HG02884 (cell line): ENCODE measurements at regions not wholly inside any gene's neighbourhood (a gene's known extent, or its start where the extent isn't known, plus 50 kb on each side); places are given as distances from the start of the nearest gene placed in this dataset.

ENCODE experiments used
- ATAC-seq: cut with Tn5 transposase; IDR thresholded peaks from one replicate; pipeline ENCODE4 v1.9.1; 2021; ENCODE audit warnings: mild to moderate bottlenecking, moderate library complexity; ENCODE audit not compliant: unreplicated experiment

DNA sequence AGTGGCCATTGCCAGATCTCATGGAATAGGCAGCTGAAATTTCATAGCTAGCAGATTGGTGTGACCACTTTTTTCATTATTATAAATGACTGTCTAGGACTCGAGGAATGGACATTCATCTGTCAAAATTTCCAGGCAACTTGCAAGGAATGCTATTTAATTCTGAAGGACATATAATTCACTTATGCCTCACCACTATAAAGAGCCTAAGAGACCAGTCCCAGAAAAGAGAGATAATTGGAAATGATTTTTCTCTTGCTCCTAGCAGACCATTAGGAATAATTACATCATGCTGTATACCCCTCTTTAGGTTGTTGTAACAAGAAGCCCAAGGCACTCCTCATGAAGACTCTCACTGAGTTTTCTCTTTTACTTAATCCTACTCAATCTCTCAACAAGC, 557.4 kb upstream of the RAB6C start:
- ATAC-seq = no peak

DNA sequence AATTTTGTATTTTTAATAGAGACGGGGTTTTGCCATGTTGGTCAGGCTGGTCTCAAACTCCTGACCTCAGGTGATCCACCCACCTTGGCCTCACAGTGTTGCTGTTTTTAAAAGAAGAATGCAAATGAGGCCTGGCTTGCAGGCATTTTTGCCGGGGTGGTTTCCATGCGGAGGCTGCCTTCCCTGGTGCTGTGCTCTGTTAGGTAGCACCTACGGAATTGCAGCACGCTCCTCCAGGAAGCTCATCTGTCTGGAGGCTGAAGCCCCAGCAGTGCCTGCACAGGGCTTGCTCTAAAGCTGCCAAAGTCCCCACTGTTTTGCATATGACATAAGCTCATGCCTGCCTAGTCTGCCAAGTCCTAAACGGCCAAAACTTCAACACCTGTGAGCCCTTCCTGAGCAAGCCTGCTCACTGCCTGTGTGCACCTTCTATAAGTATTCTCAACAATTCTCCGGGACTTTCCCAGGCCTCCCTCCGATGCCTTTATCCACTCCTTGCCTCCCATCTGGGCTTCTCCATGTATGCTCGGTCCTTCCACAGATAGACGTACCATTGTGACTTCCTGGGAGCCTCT, 551.3 kb upstream of the RAB6C start:
- ATAC-seq = no peak

DNA sequence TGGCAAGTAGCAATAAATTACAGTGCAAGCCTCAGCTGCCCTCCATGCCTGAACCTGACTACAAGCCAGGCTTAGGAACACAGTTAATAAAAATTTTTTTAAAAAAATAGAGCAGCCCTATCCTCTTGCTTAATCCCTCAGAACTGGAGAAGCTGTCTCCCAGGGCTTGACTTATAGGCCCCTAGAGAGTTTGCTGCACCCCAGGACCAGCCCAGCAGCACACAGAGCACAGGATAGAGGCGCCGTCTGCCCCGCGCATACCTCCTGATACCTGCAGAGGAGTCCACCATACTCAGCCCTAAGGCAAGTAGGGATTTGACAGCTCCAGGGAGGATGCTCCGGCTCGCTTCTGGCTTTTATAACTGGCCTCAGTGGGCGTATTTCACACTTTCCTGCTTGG, 548.6 kb upstream of the RAB6C start:
- ATAC-seq = no peak

DNA sequence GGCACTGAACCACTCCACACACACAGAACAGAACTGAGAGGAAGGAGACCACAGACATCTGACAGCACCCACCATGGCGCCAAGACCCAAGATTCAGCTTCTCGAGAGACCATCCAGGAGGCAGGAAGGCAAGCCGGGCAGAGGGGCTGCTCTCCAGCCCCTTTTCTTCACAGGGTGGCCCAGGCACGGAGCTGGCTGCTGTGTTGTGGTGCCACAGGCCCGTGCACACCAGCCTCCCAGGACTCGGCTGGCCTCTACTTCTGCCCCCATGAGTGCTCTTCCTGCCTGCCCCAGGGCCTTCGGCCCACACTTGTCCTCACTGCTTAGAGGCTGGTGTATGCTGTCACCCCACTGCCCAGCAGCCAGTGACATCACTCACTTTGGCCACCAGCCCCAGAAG, 547.6 kb upstream of the RAB6C start:
- ATAC-seq = no peak

DNA sequence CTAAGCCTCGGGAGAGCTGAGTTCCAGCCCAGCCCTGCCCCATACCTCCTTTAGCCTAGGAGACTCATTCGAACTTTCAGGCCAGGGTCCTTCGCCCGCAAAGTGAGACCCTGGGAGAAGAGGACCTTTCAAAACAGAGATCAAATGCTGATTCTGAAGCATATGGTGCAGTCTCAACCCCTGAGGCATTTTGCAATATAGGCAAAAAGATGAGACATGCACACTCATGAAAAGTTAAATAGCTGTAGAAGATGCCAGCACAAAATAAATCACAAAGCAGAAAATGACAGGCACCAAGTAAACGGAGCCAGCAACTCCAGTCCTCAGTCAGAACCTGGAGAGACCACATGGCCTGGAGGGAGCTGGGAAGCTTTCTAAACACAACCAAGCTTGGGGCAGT, 542.7 kb upstream of the RAB6C start:
- ATAC-seq = no peak

DNA sequence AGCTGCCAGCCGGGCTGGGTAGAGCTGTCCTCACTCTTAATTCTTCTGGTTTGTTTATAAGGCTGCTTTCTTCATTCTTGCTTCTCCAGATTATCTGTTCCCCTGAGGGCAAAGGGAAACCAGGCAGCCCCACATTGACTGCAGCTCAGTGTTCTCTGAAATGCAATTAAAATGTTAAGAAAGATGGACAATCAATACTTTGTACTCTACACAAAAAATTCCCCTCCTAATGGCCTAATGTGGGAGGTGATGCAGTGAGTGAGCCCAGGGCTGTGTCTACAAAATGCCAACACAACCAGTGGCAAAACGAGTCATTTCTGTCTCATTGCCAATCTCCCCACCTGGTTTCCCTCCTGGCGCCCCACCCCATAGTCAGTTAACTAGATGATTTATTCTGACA, 541.7 kb upstream of the RAB6C start:
- ATAC-seq = no peak

DNA sequence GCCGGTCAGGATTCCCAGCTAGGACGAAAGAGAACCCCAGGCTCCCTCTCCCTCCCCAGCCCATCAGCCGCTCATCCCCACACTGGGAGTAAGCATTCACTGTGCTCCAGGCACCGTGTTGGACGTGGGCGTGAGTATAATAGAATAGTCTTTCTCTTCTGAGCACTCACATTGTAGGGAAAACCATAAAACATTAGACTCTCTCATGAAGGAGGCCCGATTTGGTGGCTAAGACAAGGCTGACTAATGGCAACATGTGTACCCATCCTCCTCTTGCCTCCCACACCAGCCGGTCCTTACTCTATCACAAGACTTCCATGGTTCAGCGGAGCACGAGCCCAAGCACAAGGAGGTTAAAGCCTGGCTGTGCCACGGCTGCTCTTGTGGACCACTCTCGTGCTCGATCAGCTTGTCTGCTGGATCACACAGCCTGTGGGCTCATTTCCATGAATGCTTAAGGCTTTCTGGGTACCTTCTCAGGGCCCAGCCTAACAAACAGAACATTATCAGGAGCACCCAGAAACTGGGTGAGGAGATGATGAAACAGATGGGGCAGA, 540.9 kb upstream of the RAB6C start:
- no peak for ATAC-seq

DNA sequence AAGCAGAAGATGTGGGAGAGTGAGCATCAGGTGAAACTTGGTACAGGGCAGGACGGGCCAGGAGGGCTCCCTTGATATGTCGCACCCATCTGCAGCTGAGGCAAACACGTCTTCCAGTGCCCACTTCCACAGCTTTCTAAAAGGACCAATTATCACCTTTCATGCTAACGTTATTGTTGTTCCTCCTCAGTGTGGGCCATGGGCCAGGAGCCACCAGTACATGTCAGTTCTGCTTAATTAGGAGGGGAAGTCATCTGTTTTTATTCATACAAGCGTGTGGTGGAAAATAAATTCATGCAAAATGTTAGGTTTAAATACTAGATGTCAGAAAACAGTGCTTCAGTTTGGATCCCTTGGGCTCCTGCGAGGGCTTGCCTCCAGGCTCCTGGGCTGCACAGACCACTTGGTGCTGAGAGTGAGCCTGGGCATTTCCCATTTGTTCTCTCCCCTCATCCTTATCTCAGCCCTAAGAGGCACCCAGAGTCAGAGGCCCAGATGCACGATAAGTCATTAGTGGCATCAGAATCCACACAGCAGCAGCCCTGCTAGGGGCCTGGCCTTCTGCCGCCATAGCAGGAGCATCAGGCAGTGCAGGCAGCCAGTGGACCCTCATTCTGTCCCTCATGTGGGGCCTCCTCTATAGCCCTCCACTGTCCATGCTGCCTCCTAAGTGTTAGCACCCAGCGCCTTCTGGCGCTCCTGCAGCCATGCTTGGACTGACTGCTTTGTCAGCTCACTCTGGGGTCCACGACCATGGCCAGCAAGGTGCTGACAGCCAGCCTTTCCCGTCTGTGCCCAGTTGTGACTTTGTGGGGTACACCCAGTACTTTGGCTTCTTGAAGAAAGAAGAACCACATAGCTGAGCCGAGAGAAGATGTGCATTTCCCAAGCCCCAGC, 539.8 kb upstream of the RAB6C start:
- no peak for ATAC-seq

DNA sequence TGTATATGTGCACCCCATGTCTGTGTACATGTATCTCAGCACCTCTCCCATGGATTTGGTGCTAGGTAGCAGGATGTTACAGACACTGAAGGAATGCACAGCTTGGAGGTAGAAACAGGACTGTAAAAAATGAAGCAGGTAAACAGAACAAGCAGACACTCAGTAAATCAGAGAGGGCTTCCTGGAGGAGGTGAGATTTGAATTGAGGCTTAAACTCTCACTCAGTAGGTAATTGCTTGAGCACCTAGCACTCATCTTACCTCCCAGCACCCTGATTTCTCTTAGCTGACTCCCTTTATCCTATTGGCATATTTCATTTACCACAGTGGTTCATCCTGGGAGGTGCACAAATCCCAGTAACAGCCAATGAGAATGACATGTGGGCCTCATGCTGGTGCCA, 537.9 kb upstream of the RAB6C start:
- ATAC-seq = no peak

DNA sequence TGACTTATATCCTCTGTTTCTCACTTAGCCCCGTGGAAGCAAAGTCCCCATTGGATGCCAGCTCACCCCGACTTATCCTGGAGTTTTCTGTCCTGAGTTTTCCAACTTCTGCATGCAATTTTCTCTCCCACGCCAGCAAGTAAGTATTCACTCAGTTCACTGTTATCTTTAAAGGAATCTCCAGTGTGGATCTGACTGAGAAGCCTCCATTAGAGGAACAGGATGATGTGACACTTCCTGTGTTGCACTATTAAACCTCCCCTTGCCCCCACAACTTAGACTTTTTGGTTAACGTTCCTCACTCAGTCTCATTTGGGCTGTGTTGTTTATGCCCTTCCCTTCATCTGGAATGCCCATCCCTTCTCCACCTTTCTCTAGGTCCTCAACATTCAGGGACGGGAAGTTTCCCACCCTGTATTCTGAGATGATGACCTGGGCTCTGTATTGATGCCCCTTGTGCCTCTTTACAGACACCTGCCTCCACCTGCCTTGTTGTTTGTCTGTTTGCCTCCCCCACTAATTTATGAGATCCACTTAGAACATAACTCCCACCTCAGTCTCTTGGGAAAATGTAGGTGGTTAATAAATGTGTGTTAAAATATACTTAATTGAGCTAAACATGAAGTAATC, 536.1 kb upstream of the RAB6C start:
- no peak for ATAC-seq

DNA sequence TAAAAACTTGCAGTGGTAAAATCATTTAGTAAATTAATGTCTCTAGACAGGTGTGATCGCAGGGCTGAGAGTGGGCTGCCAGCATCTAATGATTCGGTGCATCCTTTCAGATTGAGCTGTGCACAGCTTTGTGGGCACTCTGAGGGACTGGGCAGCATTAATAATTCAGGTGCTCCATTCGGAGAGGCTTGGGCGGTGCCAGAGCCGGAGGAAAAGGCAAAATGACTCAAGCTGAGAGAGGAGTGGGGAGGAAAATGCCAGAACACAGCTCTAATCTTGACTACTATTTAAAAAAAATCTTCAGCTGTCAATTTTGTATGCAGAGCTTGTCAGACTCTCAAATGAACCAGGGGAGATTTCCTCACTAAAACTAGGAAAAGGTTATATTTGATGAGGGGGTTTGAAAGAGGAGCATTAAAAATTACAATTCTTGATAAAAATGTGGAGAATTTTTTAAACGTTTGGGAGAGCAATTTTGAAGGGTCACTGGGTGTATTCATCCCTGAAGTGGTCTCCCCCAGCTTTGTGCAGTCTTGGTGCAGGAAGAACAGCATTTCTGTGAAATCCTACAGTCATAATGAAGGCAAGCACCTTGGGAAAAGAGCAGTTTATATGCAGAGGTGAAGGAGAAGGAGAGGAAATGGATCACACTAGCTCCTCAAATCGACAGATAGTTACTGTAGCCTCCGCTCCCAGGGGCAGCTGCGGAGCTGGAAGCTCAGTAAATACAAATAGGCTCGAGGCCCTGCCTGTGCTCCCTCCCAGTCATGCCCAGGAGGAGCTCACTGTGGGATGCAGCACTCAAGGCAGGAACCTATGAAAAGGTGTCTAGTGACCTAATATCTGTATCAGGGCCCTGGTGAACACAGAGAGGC, 535.4 kb upstream of the RAB6C start:
- no peak for ATAC-seq

DNA sequence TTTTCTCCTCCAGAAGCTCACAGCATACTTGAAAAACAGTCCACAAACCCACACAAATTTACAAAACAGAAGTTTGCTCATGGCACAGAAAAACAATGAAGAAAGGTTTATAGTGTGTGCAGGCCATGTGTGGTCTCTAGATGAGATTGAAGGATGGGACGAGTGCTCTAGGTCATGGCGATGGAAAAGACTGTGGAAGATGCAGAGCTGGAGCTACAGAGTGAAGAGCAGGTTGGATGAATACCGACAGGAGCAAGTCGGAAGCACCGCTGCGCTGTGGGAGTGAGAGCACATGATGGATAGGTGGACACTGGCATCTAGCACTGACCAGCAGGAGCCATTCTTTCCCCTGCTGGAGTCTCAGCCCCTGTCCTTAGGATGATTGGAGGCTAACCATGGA, 534.7 kb upstream of the RAB6C start:
- no peak for ATAC-seq

DNA sequence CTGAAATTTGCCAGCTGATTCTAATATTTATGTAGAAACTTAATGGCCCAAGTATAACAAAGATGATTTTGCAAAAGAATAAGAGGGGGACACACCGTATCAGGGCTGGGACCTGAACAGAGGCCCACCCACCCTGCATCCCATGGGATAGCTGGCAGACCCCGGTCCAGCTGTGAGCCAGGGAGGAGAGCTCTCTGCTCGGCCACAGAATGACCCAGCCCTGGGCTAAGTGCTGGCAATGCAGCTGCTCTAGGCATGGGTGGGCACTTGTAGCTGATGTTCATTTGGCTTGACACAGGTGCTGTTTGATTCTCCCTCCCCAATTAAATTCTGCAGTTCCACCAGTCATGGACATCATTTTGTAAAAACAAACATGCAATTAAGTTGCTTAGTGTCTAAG, 522.8 kb upstream of the RAB6C start:
- no peak for ATAC-seq

DNA sequence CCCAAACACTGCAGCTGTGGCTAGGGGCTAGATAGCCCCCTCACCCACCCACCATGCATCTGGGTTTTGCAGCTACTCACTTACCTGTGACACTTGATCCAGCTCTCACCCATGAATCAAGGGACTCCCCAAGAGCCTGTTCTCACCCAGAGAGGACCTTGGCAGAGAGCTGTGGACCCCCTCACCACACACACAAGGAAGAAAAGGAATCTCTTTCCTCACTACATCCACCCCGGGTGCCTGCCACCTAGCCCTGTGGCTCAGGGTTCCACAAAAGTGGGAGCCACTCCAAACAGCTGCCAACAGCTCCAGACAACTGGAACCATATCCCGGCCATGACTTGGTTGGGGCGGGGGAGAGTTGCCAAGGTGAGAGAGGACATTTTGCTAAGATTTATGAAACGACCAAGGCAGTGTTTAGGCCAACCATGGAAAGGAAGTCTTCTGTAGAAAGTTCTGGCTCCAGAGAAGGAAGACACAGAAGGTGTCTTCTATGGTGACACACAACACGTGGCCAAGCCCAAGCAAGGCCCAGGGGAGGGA, 522.1 kb upstream of the RAB6C start:
- ATAC-seq = no peak

DNA sequence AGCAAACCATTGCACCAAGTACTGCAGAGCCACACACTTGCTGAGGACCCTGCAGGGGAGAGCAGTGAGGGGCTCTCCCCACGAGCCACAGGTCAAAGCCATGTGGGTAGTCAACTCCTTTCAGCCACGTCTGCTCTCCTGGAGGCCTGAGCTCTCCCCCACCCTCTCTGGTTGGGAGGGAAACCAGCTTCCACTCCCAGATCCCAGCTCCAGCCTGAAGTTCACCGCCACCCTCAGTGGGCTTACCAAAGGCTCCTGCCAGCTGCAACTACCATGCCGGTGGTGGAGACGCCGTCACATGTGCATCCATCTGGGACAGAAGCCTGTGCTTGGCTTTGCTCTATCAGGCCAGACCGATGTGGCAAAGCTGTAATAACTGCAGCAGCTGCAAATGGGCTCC, 521.5 kb upstream of the RAB6C start:
- no peak for ATAC-seq

DNA sequence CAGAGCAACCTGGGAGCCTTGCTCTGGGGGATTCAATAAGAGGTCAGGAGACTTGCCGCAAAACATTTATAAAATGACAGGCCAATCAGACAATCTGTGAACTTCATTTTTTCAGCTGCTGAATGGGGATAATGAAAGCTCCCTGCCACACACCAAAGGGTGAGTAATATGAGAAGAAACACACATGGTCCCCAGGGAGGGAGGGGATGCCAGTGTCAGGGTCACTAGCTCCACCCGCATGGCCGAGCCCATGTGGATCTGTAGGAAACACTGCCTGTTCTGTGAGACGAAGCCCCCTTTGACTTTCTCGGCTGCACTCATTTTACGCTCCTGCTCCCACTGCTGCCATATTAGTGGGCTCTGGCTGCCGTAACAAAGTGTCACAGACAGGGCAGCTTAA, 521.0 kb upstream of the RAB6C start:
- no peak for ATAC-seq

DNA sequence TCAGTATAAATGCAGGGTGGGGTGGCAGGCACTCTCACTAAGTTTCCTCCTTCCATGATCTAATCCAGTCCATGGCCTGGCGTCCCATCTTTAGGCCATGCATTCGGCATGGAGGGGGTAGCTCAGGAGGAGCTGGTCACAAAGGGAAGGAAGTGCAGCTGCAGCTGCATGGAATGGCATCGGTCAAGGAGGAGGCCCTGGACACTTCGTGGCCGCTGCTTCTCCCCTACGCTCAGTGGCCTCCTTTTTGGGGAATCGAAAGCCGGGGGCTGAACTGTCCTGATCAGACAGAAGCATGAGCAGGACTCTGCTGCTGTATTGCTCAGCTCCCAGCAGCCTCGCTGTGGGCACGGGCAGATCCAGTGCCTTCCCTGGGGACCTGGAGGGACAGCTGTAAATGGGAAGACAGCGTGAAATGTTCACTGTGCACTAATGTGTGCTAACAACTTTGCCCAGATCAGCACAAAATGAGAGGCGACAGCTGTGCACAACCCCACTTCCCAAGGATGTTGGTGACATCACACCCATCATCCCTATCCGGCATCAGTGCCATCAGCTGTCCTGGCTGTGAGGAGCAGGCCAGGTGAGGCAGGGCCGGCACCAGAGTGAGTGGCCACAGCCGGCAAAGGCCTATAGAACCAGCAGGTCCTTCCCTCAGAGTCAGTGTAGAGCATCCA, 520.1 kb upstream of the RAB6C start:
- no peak for ATAC-seq

DNA sequence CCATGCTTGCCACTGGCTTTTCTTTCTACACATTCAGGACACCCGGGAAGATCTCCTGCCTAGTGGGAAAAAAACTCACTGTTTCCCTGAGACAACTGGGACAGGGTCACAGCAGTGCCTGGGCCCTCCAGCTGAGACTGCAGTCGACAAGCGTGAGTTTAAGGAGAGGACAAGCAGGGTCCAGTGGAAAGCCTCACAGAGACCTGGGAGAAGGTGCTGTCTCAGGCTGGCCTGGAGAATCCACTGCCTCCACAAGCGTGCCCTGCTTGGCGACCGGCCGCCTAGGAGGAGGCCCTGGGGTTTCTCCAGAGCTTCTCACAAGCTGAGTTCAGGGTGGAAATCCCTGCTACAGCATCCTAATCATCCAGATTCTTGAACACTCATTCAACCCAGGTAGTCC, 519.6 kb upstream of the RAB6C start:
- ATAC-seq = no peak

DNA sequence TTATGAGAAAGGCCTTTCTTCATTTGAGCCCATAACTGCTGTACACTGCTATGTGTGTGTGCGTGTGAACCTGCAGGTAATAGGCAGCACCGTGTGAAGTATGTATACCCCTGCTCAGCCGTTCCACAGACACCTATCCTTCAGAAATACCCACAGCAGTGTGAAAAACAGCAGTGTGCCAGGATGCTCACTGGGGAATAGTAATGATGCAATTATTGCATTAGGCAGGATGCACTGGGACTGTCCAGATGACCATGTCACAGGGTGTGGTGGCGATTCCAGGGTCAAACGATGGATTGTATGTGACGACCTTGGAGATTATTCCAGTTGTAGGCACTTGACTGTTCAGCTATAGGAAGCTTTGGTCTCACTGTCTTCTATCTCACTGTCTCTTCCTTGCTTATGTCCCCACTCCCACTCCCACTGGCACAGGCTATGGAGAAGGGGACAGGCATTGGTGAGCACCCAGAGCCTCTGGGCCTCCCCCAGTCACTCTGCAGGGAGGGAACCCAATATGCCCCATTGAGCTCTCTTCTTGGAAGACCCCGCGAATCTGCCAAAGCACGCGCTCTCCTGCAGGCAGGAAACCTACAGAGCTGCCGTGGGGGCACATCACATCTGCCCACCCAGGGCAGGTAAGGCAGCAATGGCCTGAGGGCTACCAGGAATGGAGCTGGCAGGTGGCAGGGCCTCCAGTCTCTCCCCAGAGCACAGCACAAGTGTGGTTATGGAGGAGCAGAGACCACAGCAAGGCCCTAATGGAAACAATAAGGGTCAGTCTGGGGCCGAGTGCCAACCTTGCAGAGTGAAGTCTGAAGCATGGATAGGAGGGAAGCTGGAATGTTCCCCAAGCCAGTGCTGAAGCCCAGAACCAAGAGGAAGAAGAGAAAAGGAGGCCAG, 518.9 kb upstream of the RAB6C start:
- no peak for ATAC-seq
